ENCODE measurements at regions not wholly inside any gene's neighbourhood (a gene's known extent, or its start where the extent isn't known, plus 50 kb on each side); places are given as distances from the start of the nearest gene placed in this dataset.
A peak's percentile ranks its signal among the peaks of the same experiment; 100 is the strongest.

- no TSS peak for BruUV-seq (replicated peaks)
- Mint-ChIP-seq H3K36me3 (ENCODE audit: insufficient read depth, unreplicated experiment) (no peaks in the 10 kb centered on the region), H3K4me1 (ENCODE audit: insufficient read depth, unreplicated experiment) (peaks cover 6% of the 10 kb centered on the region), H3K27me3 (ENCODE audit: insufficient read depth, unreplicated experiment) (no peaks in the 10 kb centered on the region), H3K9me3 (ENCODE audit: unreplicated experiment) (no peaks in the 10 kb centered on the region), H3K4me3 (ENCODE audit: unreplicated experiment) (no peak overlapping the region), H3K27ac (ENCODE audit: low read depth, unreplicated experiment) (no peak overlapping the region)
- intact Hi-C loops (cut with micrococcal nuclease) = loop anchor here (10.0 kb wide), 2 partner anchors 136 to 224 kb away; partner anchors contain the start of gene FGGY
- no peak for TF ChIP-seq CTCF (IDR thresholded peaks at IDR 0.05; ENCODE audit: unreplicated experiment)
- CTCF ChIA-PET = interaction anchor here (0.6 kb wide), 1 partner anchor 131 kb away, joined by 5 read pairs; no protein-coding TSS in a partner anchor
- no peak for DNase-seq (ENCODE audit: unreplicated experiment)
- POLR2A ChIA-PET = no interaction called here
These were observed 226.3 kb upstream of the FGGY start for GRCh38 chr1:59070610-59071009.

GRCh38 chr1:59071289-59071688, 225.6 kb upstream of the FGGY start:
- no peak overlapping the region for H3K27ac Mint-ChIP-seq (ENCODE audit: low read depth, unreplicated experiment)
- no peaks in the 10 kb centered on the region for H3K27me3 Mint-ChIP-seq (ENCODE audit: insufficient read depth, unreplicated experiment)
- H3K4me1 Mint-ChIP-seq (ENCODE audit: insufficient read depth, unreplicated experiment) = peaks cover 6% of the 10 kb centered on the region
- intact Hi-C loops (cut with micrococcal nuclease) = loop anchor here (10.0 kb wide), 2 partner anchors 136 to 224 kb away; partner anchors contain the start of gene FGGY
- H3K36me3 Mint-ChIP-seq (ENCODE audit: insufficient read depth, unreplicated experiment) = no peaks in the 10 kb centered on the region
- DNase-seq (ENCODE audit: unreplicated experiment) = no peak
- no peak for TF ChIP-seq CTCF (IDR thresholded peaks at IDR 0.05; ENCODE audit: unreplicated experiment)
- H3K4me3 Mint-ChIP-seq (ENCODE audit: unreplicated experiment) = no peak overlapping the region
- CTCF ChIA-PET = interaction anchor here (0.6 kb wide), 1 partner anchor 685 kb away, joined by 3 read pairs; no protein-coding TSS in a partner anchor
- BruUV-seq (replicated peaks) = no TSS peak
- POLR2A ChIA-PET = interaction anchor here (1.2 kb wide), 1 partner anchor 12 kb away, joined by 3 read pairs; no protein-coding TSS in a partner anchor
- H3K9me3 Mint-ChIP-seq (ENCODE audit: unreplicated experiment) = no peaks in the 10 kb centered on the region

- DNase-seq (ENCODE audit: unreplicated experiment) = peak; percentile 44
- no peaks in the 10 kb centered on the region for H3K36me3 Mint-ChIP-seq (ENCODE audit: insufficient read depth, unreplicated experiment)
- CTCF ChIA-PET = interaction anchor here (0.6 kb wide), 1 partner anchor 684 kb away, joined by 3 read pairs; no protein-coding TSS in a partner anchor
- H3K4me1 Mint-ChIP-seq (ENCODE audit: insufficient read depth, unreplicated experiment) = peaks cover 10% of the 10 kb centered on the region
- H3K27ac Mint-ChIP-seq (ENCODE audit: low read depth, unreplicated experiment) = no peak overlapping the region
- no TSS peak for BruUV-seq (replicated peaks)
- H3K4me3 Mint-ChIP-seq (ENCODE audit: unreplicated experiment) = no peak overlapping the region
- no peaks in the 10 kb centered on the region for H3K27me3 Mint-ChIP-seq (ENCODE audit: insufficient read depth, unreplicated experiment)
- no peaks in the 10 kb centered on the region for H3K9me3 Mint-ChIP-seq (ENCODE audit: unreplicated experiment)
- no peak for TF ChIP-seq CTCF (IDR thresholded peaks at IDR 0.05; ENCODE audit: unreplicated experiment)
- POLR2A ChIA-PET = interaction anchor here (1.2 kb wide), 1 partner anchor 13 kb away, joined by 3 read pairs; no protein-coding TSS in a partner anchor
- intact Hi-C loops (cut with micrococcal nuclease) = loop anchor here (10.0 kb wide), 2 partner anchors 137 to 223 kb away; partner anchors contain the start of gene FGGY
These were observed 224.9 kb upstream of the FGGY start for GRCh38 chr1:59071876-59072582.

- no peak overlapping the region for H3K27ac Mint-ChIP-seq (ENCODE audit: low read depth, unreplicated experiment)
- H3K4me1 Mint-ChIP-seq (ENCODE audit: insufficient read depth, unreplicated experiment) = peaks cover 10% of the 10 kb centered on the region
- no TSS peak for BruUV-seq (replicated peaks)
- no peaks in the 10 kb centered on the region for H3K36me3 Mint-ChIP-seq (ENCODE audit: insufficient read depth, unreplicated experiment)
- no peaks in the 10 kb centered on the region for H3K9me3 Mint-ChIP-seq (ENCODE audit: unreplicated experiment)
- no peak for DNase-seq (ENCODE audit: unreplicated experiment)
- intact Hi-C loops (cut with micrococcal nuclease) = loop anchor here (10.0 kb wide), 2 partner anchors 138 to 222 kb away; partner anchors contain the start of gene FGGY
- no peak overlapping the region for H3K4me3 Mint-ChIP-seq (ENCODE audit: unreplicated experiment)
- CTCF ChIA-PET = interaction anchor here (0.6 kb wide), 2 partner anchors 169 to 312 kb away, joined by 3 to 4 read pairs; no protein-coding TSS in a partner anchor
- TF ChIP-seq CTCF (IDR thresholded peaks at IDR 0.05; ENCODE audit: unreplicated experiment) = no peak
- no peaks in the 10 kb centered on the region for H3K27me3 Mint-ChIP-seq (ENCODE audit: insufficient read depth, unreplicated experiment)
- POLR2A ChIA-PET = no interaction called here
These were observed 224.3 kb upstream of the FGGY start for GRCh38 chr1:59072583-59072947.
